ENCODE measurements at regions not wholly inside any gene's neighbourhood (a gene's known extent, or its start where the extent isn't known, plus 50 kb on each side); places are given as distances from the start of the nearest gene placed in this dataset.

DNA sequence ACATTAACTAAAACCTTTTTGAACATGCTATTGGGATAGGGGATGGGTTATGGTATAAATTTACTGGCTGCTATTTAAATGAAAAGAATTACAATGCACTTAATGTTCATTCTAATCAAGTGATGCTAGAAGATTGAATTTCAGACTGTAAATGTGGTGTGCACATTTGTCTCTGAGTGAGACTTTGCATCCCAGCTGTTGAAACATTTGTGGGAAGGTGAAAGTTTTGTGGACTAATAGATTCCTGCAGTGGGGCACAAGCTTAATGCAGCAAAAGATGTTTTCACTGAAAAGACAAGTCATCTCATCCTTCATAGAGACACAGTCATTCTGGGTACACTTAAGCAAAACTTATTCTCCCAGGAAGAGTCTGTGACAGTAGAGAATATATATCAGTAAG lies 323.6 kb downstream of the NFIB start:
- H3K4me3 ChIP-seq: no peak overlapping the region
- peaks cover 22% of the 10 kb centered on the region for H3K4me1 ChIP-seq
- intact Hi-C loops (cut with DNase I): no loop called here
- H3K36me3 ChIP-seq (ENCODE audit: insufficient read depth in 1 of 2, low read depth in 1 of 2): no peaks in the 10 kb centered on the region
- no peak for ATAC-seq
- H3K27ac ChIP-seq: no peak overlapping the region
- TF ChIP-seq, protein P1, sequence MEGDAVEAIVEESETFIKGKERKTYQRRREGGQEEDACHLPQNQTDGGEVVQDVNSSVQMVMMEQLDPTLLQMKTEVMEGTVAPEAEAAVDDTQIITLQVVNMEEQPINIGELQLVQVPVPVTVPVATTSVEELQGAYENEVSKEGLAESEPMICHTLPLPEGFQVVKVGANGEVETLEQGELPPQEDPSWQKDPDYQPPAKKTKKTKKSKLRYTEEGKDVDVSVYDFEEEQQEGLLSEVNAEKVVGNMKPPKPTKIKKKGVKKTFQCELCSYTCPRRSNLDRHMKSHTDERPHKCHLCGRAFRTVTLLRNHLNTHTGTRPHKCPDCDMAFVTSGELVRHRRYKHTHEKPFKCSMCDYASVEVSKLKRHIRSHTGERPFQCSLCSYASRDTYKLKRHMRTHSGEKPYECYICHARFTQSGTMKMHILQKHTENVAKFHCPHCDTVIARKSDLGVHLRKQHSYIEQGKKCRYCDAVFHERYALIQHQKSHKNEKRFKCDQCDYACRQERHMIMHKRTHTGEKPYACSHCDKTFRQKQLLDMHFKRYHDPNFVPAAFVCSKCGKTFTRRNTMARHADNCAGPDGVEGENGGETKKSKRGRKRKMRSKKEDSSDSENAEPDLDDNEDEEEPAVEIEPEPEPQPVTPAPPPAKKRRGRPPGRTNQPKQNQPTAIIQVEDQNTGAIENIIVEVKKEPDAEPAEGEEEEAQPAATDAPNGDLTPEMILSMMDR (IDR thresholded peaks at IDR 0.05): no peak
- no peaks in the 10 kb centered on the region for H3K27me3 ChIP-seq (ENCODE audit: insufficient read depth in 3 of 3, low read length in 2 of 3)
- no peaks in the 10 kb centered on the region for H3K9me3 ChIP-seq
- DNase-seq: no peak

DNA sequence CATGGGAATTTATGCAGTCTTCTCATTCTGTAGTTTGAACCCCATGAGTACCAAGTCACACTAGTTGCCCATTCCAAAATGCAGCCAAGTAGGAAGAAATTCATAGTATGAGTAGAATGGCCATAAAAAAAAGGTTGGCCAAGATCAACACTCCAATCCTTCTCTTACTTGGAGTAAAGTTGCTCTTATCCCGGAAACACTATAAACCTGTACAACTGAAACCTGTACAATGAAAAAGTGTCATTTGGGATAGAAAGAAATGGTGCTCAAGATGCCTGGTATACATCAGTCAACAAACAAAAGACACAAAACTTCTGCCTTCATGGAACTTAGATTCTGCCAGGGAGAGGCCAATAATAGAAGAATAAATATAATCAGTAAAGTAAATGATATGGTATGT lies 325.0 kb downstream of the NFIB start:
- H3K27me3 ChIP-seq (ENCODE audit: insufficient read depth in 3 of 3, low read length in 2 of 3): no peaks in the 10 kb centered on the region
- H3K27ac ChIP-seq: no peak overlapping the region
- no peaks in the 10 kb centered on the region for H3K9me3 ChIP-seq
- H3K4me3 ChIP-seq: no peak overlapping the region
- 40 to 100% (median 95%) methylated on average over 1 of the region's 1 CpG for WGBS, 3 donors
- peaks cover 21% of the 10 kb centered on the region for H3K4me1 ChIP-seq
- intact Hi-C loops (cut with DNase I): no loop called here
- ATAC-seq (no peak), DNase-seq (no peak)
- H3K36me3 ChIP-seq (ENCODE audit: insufficient read depth in 1 of 2, low read depth in 1 of 2): no peaks in the 10 kb centered on the region
- TF ChIP-seq, protein P1 (IDR thresholded peaks at IDR 0.05): no peak

DNA sequence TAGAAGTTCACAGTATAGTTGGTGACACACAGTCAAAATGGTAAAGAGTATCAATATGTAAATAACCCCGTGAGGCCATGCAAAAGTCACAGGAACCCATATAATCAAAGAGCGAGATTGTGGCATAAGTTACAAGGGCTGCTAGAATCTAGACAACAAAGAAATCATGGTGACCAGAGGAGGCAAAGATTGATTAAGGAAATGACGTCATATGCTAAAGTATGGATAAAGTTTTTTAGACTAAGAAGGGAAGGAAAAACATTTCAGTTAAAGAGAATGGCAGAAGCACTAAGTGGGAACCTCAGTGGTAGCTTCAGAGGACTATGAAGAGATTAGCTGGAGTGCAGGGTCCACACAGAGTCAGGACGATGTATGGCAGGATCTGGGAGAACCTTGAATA lies 330.3 kb downstream of the NFIB start:
- H3K36me3 ChIP-seq (ENCODE audit: insufficient read depth in 1 of 2, low read depth in 1 of 2): no peaks in the 10 kb centered on the region
- ATAC-seq (no peak), DNase-seq (no peak)
- intact Hi-C loops (cut with DNase I): no loop called here
- WGBS, 3 donors: 94 to 95% (median 94%) methylated on average over 4 of the region's 4 CpGs
- no peaks in the 10 kb centered on the region for H3K9me3 ChIP-seq
- H3K27me3 ChIP-seq (ENCODE audit: insufficient read depth in 3 of 3, low read length in 2 of 3): no peaks in the 10 kb centered on the region
- H3K4me1 ChIP-seq: peaks cover 5% of the 10 kb centered on the region
- TF ChIP-seq, protein P1 (IDR thresholded peaks at IDR 0.05): no peak
- H3K27ac ChIP-seq: no peak overlapping the region
- H3K4me3 ChIP-seq: no peak overlapping the region

DNA sequence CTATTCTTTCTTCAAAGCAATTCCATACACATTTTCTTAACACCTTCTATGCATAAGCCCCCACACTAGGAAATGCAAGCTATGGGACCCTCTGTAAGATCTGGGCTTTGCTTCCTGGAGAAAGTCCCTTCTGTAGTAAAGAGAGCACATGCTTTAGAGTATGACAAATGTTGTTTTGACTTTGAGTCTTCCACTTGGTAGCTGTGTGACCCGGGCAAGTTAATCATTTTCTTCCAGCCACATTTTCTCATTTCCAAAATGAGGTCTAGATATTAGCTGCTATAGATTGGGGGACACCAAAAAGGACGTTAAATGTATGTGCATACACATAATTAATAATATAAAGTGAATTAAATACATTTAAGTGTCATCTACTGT lies 334.0 kb downstream of the NFIB start:
- Histone ChIP-seq H3K27me3 (ENCODE audit: insufficient read depth in 3 of 3, low read length in 2 of 3) (no peaks in the 10 kb centered on the region), H3K4me1 (peaks cover 5% of the 10 kb centered on the region), H3K4me3 (no peak overlapping the region), H3K27ac (no peak overlapping the region), H3K9me3 (no peaks in the 10 kb centered on the region), H3K36me3 (ENCODE audit: insufficient read depth in 1 of 2, low read depth in 1 of 2) (no peaks in the 10 kb centered on the region)
- intact Hi-C loops (cut with DNase I): no loop called here
- ATAC-seq: no peak
- no peak for DNase-seq
- TF ChIP-seq, protein P1 (IDR thresholded peaks at IDR 0.05): no peak
- WGBS, 3 donors: 49 to 58% (median 56%) methylated on average over 2 of the region's 2 CpGs

DNA sequence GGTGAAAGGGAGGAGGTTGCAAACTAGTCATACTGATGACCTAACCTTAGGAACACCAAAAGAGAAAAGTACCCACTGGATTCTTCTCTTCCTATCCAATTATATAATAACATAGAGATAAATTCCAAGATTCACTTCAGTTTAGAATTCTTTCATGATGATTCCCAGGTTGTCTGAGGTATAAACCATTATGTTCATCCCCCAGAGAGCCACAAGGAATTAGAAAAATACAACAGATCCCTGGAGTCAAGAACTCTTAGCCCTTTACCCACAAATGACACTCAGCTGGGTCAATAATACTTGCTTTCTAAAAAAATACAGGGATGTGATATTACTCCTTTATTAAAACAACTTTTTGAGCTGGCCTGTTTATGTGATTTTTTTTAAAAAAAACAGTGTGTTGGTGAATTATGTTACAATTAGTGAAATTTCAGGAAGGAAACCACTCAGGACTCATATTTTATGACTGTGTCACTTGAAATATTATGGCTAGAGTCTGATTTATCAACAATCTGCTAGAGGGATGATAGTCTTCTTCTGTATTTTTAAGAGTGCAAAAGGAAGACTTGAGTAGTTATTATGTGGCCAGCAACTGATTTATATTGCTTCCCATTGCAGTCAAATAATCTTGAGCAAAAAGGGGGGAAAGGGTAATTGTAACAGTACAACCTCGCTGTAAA lies 338.2 kb downstream of the NFIB start:
- H3K9me3 ChIP-seq: no peaks in the 10 kb centered on the region
- no peaks in the 10 kb centered on the region for H3K36me3 ChIP-seq (ENCODE audit: insufficient read depth in 1 of 2, low read depth in 1 of 2)
- H3K27ac ChIP-seq: no peak overlapping the region
- no peaks in the 10 kb centered on the region for H3K27me3 ChIP-seq (ENCODE audit: insufficient read depth in 3 of 3, low read length in 2 of 3)
- TF ChIP-seq, protein P1 (IDR thresholded peaks at IDR 0.05): no peak
- WGBS, 3 donors: 88 to 98% (median 90%) methylated on average over 1 of the region's 1 CpG
- H3K4me1 ChIP-seq: peaks cover 12% of the 10 kb centered on the region
- ATAC-seq (no peak), DNase-seq (no peak)
- no peak overlapping the region for H3K4me3 ChIP-seq
- intact Hi-C loops (cut with DNase I): no loop called here
